Thoracic aorta (tissue), 2 donors: ENCODE measurements at regions not wholly inside any gene's neighbourhood (a gene's known extent, or its start where the extent isn't known, plus 50 kb on each side); places are given as distances from the start of the nearest gene placed in this dataset.

Source experiments
- ATAC-seq: fragments of 150-250 bp; one replicate; pipeline ENCODE4 v1.8.0; 2017; ENCODE audit warnings: low read depth; ENCODE audit not compliant: insufficient number of reproducible peaks, low FRiP score
- DNase-seq: peaks from one replicate; pipeline ENCODE4 v3.0.0-alpha.2; 2020; ENCODE audit warnings: low spot score
- H3K27ac ChIP-seq, 2 donors: fragments of 200-600 bp; sonication (generic); 1 replicate in 1 of 2; 2 replicates in 1 of 2; pipeline ENCODE4 v1.5.1; 2016; ENCODE audit warnings: mild to moderate bottlenecking in 2 of 2, moderate library complexity in 2 of 2
- H3K27me3 ChIP-seq: fragments of 200-600 bp; sonication (generic); replicated peaks from 2 replicates; pipeline ENCODE4 v1.6.0; 2016; ENCODE audit warnings: mild to moderate bottlenecking; ENCODE audit not compliant: insufficient read depth
- H3K36me3 ChIP-seq: fragments of 200-600 bp; sonication (generic); one replicate; pipeline ENCODE4 v1.5.1; 2016
- H3K4me1 ChIP-seq, 2 donors: fragments of 200-600 bp; sonication (generic); 1 replicate in 1 of 2; 2 replicates in 1 of 2; pipeline versions ENCODE4 v1.5.1 to v1.6.0; 2016; ENCODE audit warnings: low read depth in 2 of 2, mild to moderate bottlenecking in 1 of 2; ENCODE audit not compliant: control insufficient read depth in 1 of 2
- H3K4me3 ChIP-seq: fragments of 200-600 bp; sonication (generic); 2 replicates; pipeline ENCODE4 v1.5.1; 2016; ENCODE audit warnings: mild to moderate bottlenecking
- H3K9me3 ChIP-seq: fragments of 200-600 bp; sonication (generic); 2 replicates; pipeline ENCODE4 v1.5.1; 2016
- CTCF ChIP-seq: fragments of 200-600 bp; sonication (generic); IDR thresholded peaks from one replicate; pipeline ENCODE4 v1.5.1; 2019; ENCODE audit warnings: antibody characterized with exemption

- Histone ChIP-seq H3K9me3 (no peaks in the 10 kb centered on the region), H3K27ac (no peak overlapping the region), H3K27me3 (no peaks in the 10 kb centered on the region), H3K4me1 (no peaks in the 10 kb centered on the region), H3K4me3 (no peak overlapping the region), H3K36me3 (no peaks in the 10 kb centered on the region)
- DNase-seq, result no peak
- no peak for TF ChIP-seq CTCF
- ATAC-seq, result no peak
These were observed 1668.2 kb downstream of the MAT2B start for GRCh38 chr5:165173651-165174050.

GRCh38 chr5:165175041-165175440 is 1669.6 kb downstream of the MAT2B start:
- Histone ChIP-seq H3K4me1 (no peaks in the 10 kb centered on the region), H3K36me3 (no peaks in the 10 kb centered on the region), H3K9me3 (no peaks in the 10 kb centered on the region), H3K27me3 (no peaks in the 10 kb centered on the region), H3K27ac (no peak overlapping the region), H3K4me3 (no peak overlapping the region)
- ATAC-seq (no peak), DNase-seq (no peak)
- TF ChIP-seq CTCF, result no peak

GRCh38 chr5:165184183-165184582 is 1678.8 kb downstream of the MAT2B start:
- no peak overlapping the region for H3K4me3 ChIP-seq
- H3K9me3 ChIP-seq, result no peaks in the 10 kb centered on the region
- no peak for ATAC-seq
- no peaks in the 10 kb centered on the region for H3K27me3 ChIP-seq
- H3K4me1 ChIP-seq, result no peaks in the 10 kb centered on the region
- no peak overlapping the region for H3K27ac ChIP-seq
- no peaks in the 10 kb centered on the region for H3K36me3 ChIP-seq
- no peak for TF ChIP-seq CTCF
- no peak for DNase-seq

GRCh38 chr5:165185716-165186115 is 1680.3 kb downstream of the MAT2B start:
- H3K36me3 ChIP-seq, result no peaks in the 10 kb centered on the region
- no peak for DNase-seq
- H3K27me3 ChIP-seq, result no peaks in the 10 kb centered on the region
- TF ChIP-seq CTCF, result no peak
- ATAC-seq, result no peak
- H3K4me3 ChIP-seq, result no peak overlapping the region
- H3K4me1 ChIP-seq, result no peaks in the 10 kb centered on the region
- H3K27ac ChIP-seq, result no peak overlapping the region
- no peaks in the 10 kb centered on the region for H3K9me3 ChIP-seq

- Histone ChIP-seq H3K4me3 (no peak overlapping the region), H3K4me1 (no peaks in the 10 kb centered on the region), H3K9me3 (no peaks in the 10 kb centered on the region), H3K27me3 (no peaks in the 10 kb centered on the region), H3K36me3 (no peaks in the 10 kb centered on the region), H3K27ac (no peak overlapping the region)
- ATAC-seq (no peak), DNase-seq (no peak)
- TF ChIP-seq CTCF, result no peak
These were observed 1682.4 kb downstream of the MAT2B start for GRCh38 chr5:165187815-165188214.
